GM23338 (cell line): ENCODE measurements at regions not wholly inside any gene's neighbourhood (a gene's known extent, or its start where the extent isn't known, plus 50 kb on each side); places are given as distances from the start of the nearest gene placed in this dataset.

ENCODE experiments used
- ATAC-seq: fragments of 200-7000 bp; cut with Tn5 transposase; 3 replicates; pipeline ENCODE4 v1.9.1; 2020
- DNase-seq: peaks from one replicate; pipeline ENCODE4 v3.0.0-alpha.2; 2015; ENCODE audit warnings: low spot score
- H2AFZ ChIP-seq: fragments of 200-600 bp; sonication (generic); 2 replicates; pipeline ENCODE4 v1.8.0; 2016; ENCODE audit warnings: antibody characterized with exemption, mild to moderate bottlenecking, moderate library complexity
- H3F3A ChIP-seq: fragments of 200-600 bp; sonication (generic); replicated peaks from 2 replicates; pipeline ENCODE4 v1.8.0; 2017; ENCODE audit warnings: antibody characterized with exemption, mixed run types, low read depth
- H3K27ac ChIP-seq: fragments of 200-600 bp; sonication (generic); 2 replicates; pipeline ENCODE4 v1.6.1; 2016; ENCODE audit warnings: low read depth
- H3K27me3 ChIP-seq: fragments of 200-600 bp; sonication (generic); 2 replicates; pipeline ENCODE4 v1.8.0; 2016; ENCODE audit warnings: mild to moderate bottlenecking, mixed run types, moderate library complexity; ENCODE audit not compliant: insufficient read depth
- H3K36me3 ChIP-seq: fragments of 200-600 bp; sonication (generic); 2 replicates; pipeline ENCODE4 v1.8.0; 2016; ENCODE audit warnings: mild to moderate bottlenecking; ENCODE audit not compliant: insufficient read depth
- H3K4me1 ChIP-seq: fragments of 200-600 bp; sonication (generic); 2 replicates; pipeline ENCODE4 v1.8.0; 2016; ENCODE audit warnings: mild to moderate bottlenecking, moderate library complexity; ENCODE audit not compliant: insufficient read depth
- H3K4me2 ChIP-seq: fragments of 200-600 bp; sonication (generic); 2 replicates; pipeline ENCODE4 v1.7.1; 2017; ENCODE audit warnings: mixed run types
- H3K4me3 ChIP-seq: fragments of 200-600 bp; sonication (generic); 2 replicates; pipeline ENCODE4 v1.6.1; 2016; ENCODE audit warnings: mixed run types
- H3K79me2 ChIP-seq: fragments of 200-600 bp; sonication (generic); replicated peaks from 2 replicates; pipeline ENCODE4 v1.8.0; 2017; ENCODE audit warnings: mild to moderate bottlenecking; ENCODE audit not compliant: insufficient read depth
- H3K9me2 ChIP-seq: fragments of 200-600 bp; sonication (generic); 2 replicates; pipeline ENCODE4 v1.8.0; 2017; ENCODE audit not compliant: insufficient read depth
- H4K20me1 ChIP-seq: fragments of 200-600 bp; sonication (generic); replicated peaks from 2 replicates; pipeline ENCODE4 v1.8.0; 2017; ENCODE audit warnings: mild to moderate bottlenecking; ENCODE audit not compliant: insufficient read depth
- H3K27ac Mint-ChIP-seq: 2 replicates; pipeline ENCODE4 v1.8.0; 2020; ENCODE audit warnings: inconsistent platforms, mild to moderate bottlenecking, moderate library complexity, mixed read lengths
- H3K27me3 Mint-ChIP-seq: 3 replicates; pipeline ENCODE4 v1.8.0; 2022; ENCODE audit warnings: low read depth, mild to moderate bottlenecking, moderate library complexity, mixed read lengths, inconsistent platforms; ENCODE audit not compliant: insufficient read depth, poor library complexity
- H3K36me3 Mint-ChIP-seq: 3 replicates; pipeline ENCODE4 v1.8.0; 2021; ENCODE audit warnings: low read depth, mild to moderate bottlenecking, inconsistent platforms, moderate library complexity, mixed read lengths
- H3K4me1 Mint-ChIP-seq: 3 replicates; pipeline ENCODE4 v1.8.0; 2020; ENCODE audit warnings: mild to moderate bottlenecking, inconsistent platforms, mixed read lengths
- H3K4me3 Mint-ChIP-seq: 3 replicates; pipeline ENCODE4 v1.8.0; 2021; ENCODE audit warnings: moderate library complexity, mild to moderate bottlenecking, inconsistent platforms, mixed read lengths
- H3K9me3 Mint-ChIP-seq: 3 replicates; pipeline ENCODE4 v1.8.0; 2020; ENCODE audit warnings: moderate library complexity, mild to moderate bottlenecking, inconsistent platforms, mixed read lengths
- CREB1 ChIP-seq: fragments of 250-450 bp; sonication (Bioruptor Pico); IDR thresholded peaks from 2 replicates; pipeline ENCODE4 v1.5.0; 2020; ENCODE audit warnings: low read depth, mild to moderate bottlenecking, moderate library complexity
- CTCF ChIP-seq, 2 experiments: fragments of 200-600 bp in 1 of 2; sonication (generic) in 1 of 2; conservative IDR thresholded peaks; 2 replicates each; pipeline versions ENCODE4 v1.5.1 to v1.6.1; 2016 to 2017; ENCODE audit warnings: antibody characterized with exemption in 2 of 2, low read depth in 2 of 2, mild to moderate bottlenecking in 2 of 2, moderate library complexity in 1 of 2
- ETS1 ChIP-seq: IDR thresholded peaks from 2 replicates; pipeline ENCODE4 v1.6.1; 2016; ENCODE audit warnings: antibody characterized with exemption
- EZH2 ChIP-seq: fragments of 200-600 bp; sonication (generic); IDR thresholded peaks from one replicate; pipeline ENCODE4 v1.8.0; 2017; ENCODE audit warnings: antibody characterized with exemption, mild to moderate bottlenecking, low read depth; ENCODE audit not compliant: unreplicated experiment
- EZH2phosphoT487 ChIP-seq: fragments of 200-600 bp; sonication (generic); IDR thresholded peaks from one replicate; pipeline ENCODE4 v1.8.1; 2018; ENCODE audit warnings: antibody characterized with exemption; ENCODE audit not compliant: unreplicated experiment
- JUNB ChIP-seq: IDR thresholded peaks from one replicate; pipeline ENCODE4 v1.6.1; 2016; ENCODE audit warnings: antibody characterized with exemption; ENCODE audit not compliant: unreplicated experiment
- NANOG ChIP-seq: IDR thresholded peaks from 2 replicates; pipeline ENCODE4 v1.6.1; 2016; ENCODE audit warnings: antibody characterized with exemption, borderline replicate concordance
- POLR2AphosphoS5 ChIP-seq: IDR thresholded peaks from 2 replicates; pipeline ENCODE4 v1.6.1; 2016; ENCODE audit warnings: antibody characterized with exemption, low read depth
- REST ChIP-seq: IDR thresholded peaks from one replicate; pipeline ENCODE4 v1.6.1; 2018; ENCODE audit warnings: antibody characterized with exemption; ENCODE audit not compliant: unreplicated experiment
- STAT1 ChIP-seq: IDR thresholded peaks from one replicate; pipeline ENCODE4 v1.6.1; 2016; ENCODE audit warnings: antibody characterized with exemption; ENCODE audit not compliant: unreplicated experiment
- ZNF114 ChIP-seq: fragments of 250-450 bp; sonication (Bioruptor Pico); IDR thresholded peaks from 2 replicates; pipeline ENCODE4 v1.5.0; 2020; ENCODE audit warnings: mild to moderate bottlenecking, moderate library complexity
- ZNF331 ChIP-seq: fragments of 250-450 bp; sonication (Bioruptor Pico); IDR thresholded peaks from 2 replicates; pipeline ENCODE4 v1.5.0; 2020; ENCODE audit warnings: low read depth, mild to moderate bottlenecking, moderate library complexity

GRCh38 chr3:186453531-186453930 lies 90.6 kb downstream of the CRYGS start:
- Histone ChIP-seq H3K27me3 (no peaks in the 10 kb centered on the region), H3K4me3 (no peak overlapping the region), H3K36me3 (no peaks in the 10 kb centered on the region), H3K4me1 (no peaks in the 10 kb centered on the region), H3K79me2 (no peaks in the 10 kb centered on the region), H3F3A (no peaks in the 10 kb centered on the region), H4K20me1 (no peaks in the 10 kb centered on the region), H3K27ac (no peak overlapping the region), H3K4me2 (no peak overlapping the region), H3K9me2 (no peaks in the 10 kb centered on the region), H2AFZ (no peak overlapping the region)
- peaks cover 6% of the 10 kb centered on the region for H3K27me3 Mint-ChIP-seq
- ATAC-seq: no peak
- no peak for TF ChIP-seq CREB1 (CRISPR knock-in tag)
- TF ChIP-seq ETS1: no peak
- TF ChIP-seq JUNB: no peak
- TF ChIP-seq POLR2AphosphoS5: no peak
- TF ChIP-seq EZH2phosphoT487: no peak
- no peak for TF ChIP-seq STAT1
- TF ChIP-seq CTCF (conservative IDR thresholded peaks at IDR 0.05; ENCODE audit: low read depth in 2 of 2): no peak
- TF ChIP-seq ZNF331 (CRISPR knock-in tag): no peak
- no peak for TF ChIP-seq NANOG
- no peak for TF ChIP-seq REST
- no peak for TF ChIP-seq ZNF114 (CRISPR knock-in tag)
- no peak for TF ChIP-seq EZH2
- H3K9me3 Mint-ChIP-seq: no peaks in the 10 kb centered on the region
- no peak for DNase-seq
- H3K4me3 Mint-ChIP-seq: no peak overlapping the region
- no peak overlapping the region for H3K27ac Mint-ChIP-seq
- no peaks in the 10 kb centered on the region for H3K36me3 Mint-ChIP-seq
- H3K4me1 Mint-ChIP-seq: peaks cover 18% of the 10 kb centered on the region
